ENCODE measurements at regions not wholly inside any gene's neighbourhood (a gene's known extent, or its start where the extent isn't known, plus 50 kb on each side); places are given as distances from the start of the nearest gene placed in this dataset.
"Not testable (repeated sequence)": the region's sequence is repeated elsewhere in the genome, so short reads cannot be mapped to it uniquely, and the experiment has no call there.

DNA sequence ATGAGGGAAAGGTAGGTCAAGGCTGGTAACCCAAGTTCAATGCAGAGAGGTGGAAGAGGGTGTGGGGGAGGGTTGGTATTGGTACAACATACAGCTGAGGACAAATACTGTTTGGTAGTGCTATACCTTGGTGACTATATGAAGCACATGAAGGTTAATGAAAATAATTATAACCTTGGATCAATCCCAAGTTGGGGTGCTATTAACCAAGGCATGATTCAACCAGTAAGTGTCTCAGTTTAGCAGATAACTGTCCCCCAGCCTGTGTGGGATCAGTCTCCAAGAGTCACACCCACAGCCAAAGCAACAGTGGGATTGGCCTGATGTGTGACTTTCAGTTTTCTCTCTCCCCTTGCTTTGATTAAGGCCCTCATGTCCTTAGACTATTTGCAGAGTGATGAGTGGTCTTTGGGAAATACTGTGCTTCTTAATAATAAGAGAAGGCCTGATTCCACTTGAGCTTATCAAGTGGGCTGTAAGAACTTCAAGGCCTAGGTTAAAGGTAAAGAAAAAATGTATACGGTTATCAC is 80.8 kb downstream of the EOMES start:
- H3K27ac ChIP-seq = no peak overlapping the region
- TF ChIP-seq, protein P1, sequence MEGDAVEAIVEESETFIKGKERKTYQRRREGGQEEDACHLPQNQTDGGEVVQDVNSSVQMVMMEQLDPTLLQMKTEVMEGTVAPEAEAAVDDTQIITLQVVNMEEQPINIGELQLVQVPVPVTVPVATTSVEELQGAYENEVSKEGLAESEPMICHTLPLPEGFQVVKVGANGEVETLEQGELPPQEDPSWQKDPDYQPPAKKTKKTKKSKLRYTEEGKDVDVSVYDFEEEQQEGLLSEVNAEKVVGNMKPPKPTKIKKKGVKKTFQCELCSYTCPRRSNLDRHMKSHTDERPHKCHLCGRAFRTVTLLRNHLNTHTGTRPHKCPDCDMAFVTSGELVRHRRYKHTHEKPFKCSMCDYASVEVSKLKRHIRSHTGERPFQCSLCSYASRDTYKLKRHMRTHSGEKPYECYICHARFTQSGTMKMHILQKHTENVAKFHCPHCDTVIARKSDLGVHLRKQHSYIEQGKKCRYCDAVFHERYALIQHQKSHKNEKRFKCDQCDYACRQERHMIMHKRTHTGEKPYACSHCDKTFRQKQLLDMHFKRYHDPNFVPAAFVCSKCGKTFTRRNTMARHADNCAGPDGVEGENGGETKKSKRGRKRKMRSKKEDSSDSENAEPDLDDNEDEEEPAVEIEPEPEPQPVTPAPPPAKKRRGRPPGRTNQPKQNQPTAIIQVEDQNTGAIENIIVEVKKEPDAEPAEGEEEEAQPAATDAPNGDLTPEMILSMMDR (conservative IDR thresholded peaks at IDR 0.05) = no peak

DNA sequence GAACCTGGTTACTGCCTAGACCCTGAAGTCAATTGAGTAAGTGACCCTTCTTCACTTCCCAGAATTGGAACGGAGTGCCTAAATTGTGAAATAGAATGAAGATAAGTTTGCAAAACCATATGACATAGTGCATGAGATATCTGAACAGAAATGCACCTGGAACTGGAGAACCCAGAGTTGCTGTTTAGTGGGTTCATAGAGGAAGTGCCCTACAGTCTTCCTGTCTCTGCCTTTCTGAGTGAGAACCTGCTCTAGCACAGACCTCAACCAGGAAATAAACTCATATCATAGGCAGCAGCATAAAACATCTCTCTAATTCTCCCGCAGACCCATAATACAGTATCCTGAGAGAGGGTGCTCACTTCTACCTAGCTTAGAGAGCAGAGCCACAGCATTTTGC is 82.9 kb downstream of the EOMES start:
- H3K27ac ChIP-seq = no peak overlapping the region
- TF ChIP-seq, protein P1 (conservative IDR thresholded peaks at IDR 0.05) = no peak

DNA sequence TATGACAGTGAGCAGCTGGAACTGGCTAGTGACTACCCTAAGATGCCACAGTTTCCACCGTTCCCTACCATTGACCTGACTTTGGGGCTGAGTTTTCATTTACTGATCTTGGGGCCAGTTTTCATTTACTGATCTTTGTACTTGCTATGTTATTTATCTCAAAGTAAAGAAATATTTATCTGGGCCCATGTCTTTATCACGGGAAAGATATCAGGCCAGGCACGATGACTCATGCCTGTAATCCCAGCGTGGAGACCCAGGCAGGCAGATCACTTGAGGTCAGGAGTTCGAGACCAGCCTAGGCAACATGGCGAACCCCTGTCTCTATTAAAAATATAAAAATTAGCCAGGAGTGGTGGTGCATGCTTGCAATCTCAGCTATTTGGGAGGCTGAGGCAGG is 83.5 kb downstream of the EOMES start:
- TF ChIP-seq, protein P1 (conservative IDR thresholded peaks at IDR 0.05) = no peak
- H3K27ac ChIP-seq = no peak overlapping the region

DNA sequence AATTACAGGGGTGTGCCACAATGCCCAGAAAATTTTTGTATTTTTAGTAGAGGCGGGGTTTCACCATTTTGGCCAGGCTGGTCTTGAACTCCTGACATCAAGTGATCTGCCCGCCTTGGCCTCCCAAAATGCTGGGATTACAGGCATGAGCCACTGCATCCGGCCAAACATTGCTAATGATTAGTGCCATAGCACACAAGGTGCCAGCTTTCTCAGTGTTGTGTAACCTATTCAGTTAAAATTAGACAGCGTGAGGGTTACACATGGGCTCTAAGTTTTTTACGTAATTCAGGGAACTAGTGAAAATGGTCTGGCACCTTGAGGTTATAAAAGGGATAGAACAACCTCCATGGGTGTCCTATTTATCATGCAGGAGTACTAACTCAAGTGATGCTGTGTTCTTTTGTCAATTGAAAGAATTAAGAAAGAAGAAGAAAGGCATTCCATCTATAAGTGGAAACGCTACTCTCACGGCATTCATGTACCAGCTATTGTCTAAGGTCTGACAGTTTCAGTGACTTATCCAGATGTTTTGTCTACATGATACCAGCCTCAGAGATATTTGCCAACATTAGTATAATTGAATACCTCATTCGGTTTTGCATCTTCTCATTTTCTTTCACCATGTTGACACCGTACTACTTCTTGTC is 84.7 kb downstream of the EOMES start:
- TF ChIP-seq, protein P1 (conservative IDR thresholded peaks at IDR 0.05) = no peak
- H3K27ac ChIP-seq = no peak overlapping the region

DNA sequence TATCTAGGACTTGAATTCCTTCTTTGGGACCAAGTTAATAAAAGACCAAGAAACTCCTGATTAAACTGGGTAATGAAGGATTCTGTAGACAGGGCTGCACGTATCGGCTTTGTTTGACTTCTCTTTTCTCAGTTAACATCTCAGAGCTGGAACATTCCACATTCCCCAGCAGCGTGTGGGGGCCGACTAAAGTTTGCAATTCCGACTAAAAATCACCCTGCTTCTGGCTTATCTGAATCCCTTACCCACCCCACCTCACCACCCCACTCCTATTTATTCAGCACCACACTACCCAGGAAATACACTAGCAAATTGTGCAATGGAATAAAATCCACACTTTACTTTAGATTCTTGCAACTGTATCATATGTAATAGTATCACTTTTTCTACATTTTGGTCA is 87.1 kb downstream of the EOMES start:
- H3K27ac ChIP-seq = not testable (repeated sequence)

DNA sequence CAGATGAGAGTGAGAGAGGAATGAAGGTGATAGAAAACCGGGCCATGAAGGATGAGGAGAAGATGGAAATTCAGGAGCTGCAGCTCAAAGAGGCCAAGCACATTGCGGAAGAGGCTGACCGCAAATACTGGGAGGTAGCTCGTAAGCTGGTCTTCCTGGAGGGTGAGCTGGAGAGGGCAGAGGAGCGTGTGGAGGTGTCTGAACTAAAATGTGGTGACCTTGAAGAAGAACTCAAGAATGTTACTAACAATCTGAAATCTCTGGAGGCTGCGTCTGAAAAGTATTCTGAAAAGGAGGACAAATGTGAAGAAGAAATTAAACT is 88.9 kb downstream of the EOMES start:
- peak overlapping the region; percentile 53; the same call in 1 of the 2 replicates for H3K27ac ChIP-seq
- TF ChIP-seq, protein P1 (conservative IDR thresholded peaks at IDR 0.05) = no peak

DNA sequence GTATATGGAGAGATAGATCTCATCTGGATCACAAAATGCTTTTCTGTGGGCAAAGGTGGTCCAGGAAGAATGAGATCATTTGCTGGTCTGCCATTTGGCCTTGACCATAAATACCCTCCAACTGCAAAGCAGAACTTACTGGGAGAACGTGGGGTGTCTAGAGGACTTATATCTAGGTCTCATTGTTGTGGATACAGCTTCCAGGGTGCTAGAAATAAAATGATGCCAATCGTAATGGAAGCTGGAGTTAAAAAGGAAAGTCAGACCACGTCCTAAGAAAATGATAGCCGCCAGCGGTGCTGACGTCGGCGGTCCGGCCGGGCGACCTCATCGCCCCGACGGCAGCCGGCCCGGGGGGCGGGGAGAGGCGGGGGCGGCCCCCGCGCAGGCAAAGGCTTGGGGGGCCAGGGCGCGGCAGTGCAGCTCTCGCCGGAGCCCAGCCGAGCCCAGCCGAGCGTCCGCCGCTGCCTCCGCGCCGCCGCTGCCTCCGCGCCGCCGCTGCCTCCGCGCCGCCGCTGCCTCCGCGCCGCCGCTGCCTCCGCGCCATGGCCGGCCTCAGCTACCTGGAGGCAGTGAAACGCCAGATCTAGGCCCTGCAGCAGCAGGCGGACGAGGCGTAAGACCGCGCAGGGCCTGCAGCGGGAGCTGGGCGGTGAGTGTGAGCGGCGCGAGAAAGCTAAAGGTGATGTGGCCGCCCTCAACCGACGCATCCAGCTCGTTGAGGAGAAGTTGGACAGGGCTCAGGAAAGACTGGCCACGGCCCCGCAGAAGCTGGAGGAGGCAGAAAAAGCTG is 89.5 kb downstream of the EOMES start:
- peak overlapping the region; percentile 53; the same call in 1 of the 2 replicates for H3K27ac ChIP-seq
- TF ChIP-seq, protein P1 (conservative IDR thresholded peaks at IDR 0.05) = no peak

DNA sequence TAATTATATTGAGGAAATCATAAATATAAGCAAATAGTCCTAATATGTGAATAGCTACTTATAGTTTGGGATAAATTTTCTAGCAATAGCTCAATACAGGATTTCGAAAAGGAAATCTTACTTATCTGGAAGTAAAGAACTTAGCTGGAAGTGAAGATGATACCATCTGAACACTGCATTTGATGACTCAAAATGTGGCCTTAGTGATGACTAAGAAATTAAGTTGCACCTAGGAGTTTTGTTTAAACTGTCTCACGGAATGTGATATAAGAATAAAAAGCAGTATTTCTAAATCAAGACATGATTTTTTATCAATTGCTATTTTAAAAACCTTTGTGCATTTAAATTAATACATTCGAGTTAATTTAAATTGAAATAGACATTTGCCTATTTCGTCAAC is 91.2 kb downstream of the EOMES start:
- no peak overlapping the region for H3K27ac ChIP-seq
- TF ChIP-seq, protein P1 (conservative IDR thresholded peaks at IDR 0.05) = no peak

Data from VCaP (cell line).